GM06990 (cell line): ENCODE measurements at regions not wholly inside any gene's neighbourhood (a gene's known extent, or its start where the extent isn't known, plus 50 kb on each side); places are given as distances from the start of the nearest gene placed in this dataset.

Source experiments
- DNase-seq: peaks from one replicate; pipeline ENCODE4 v3.0.0-alpha.2; 2011; ENCODE audit not compliant: insufficient read length; ENCODE audit errors: extremely low read depth
- H3K27me3 ChIP-seq: replicated peaks from 2 replicates; pipeline ENCODE4 v1.6.0; 2011; ENCODE audit warnings: low read length; ENCODE audit not compliant: control insufficient read depth, insufficient read depth
- H3K36me3 ChIP-seq: 2 replicates; pipeline ENCODE4 v1.5.1; 2011; ENCODE audit warnings: low read length; ENCODE audit not compliant: control insufficient read depth, insufficient read depth
- H3K4me3 ChIP-seq: replicated peaks from 2 replicates; pipeline ENCODE4 v1.5.1; 2011; ENCODE audit warnings: low read depth, mild to moderate bottlenecking, control low read depth, low read length
- CTCF ChIP-seq: IDR thresholded peaks from 2 replicates; pipeline ENCODE4 v1.5.1; 2011; ENCODE audit warnings: low read length, control low read depth, mild to moderate bottlenecking, inconsistent platforms; ENCODE audit not compliant: insufficient read depth, poor library complexity, severe bottlenecking

GRCh38 chr2:122610948-122611609 is 855.6 kb downstream of the TSN start:
- TF ChIP-seq CTCF = no peak
- no peak overlapping the region for H3K4me3 ChIP-seq
- no peaks in the 10 kb centered on the region for H3K36me3 ChIP-seq
- no peaks in the 10 kb centered on the region for H3K27me3 ChIP-seq
- no peak for DNase-seq

- Histone ChIP-seq H3K36me3 (no peaks in the 10 kb centered on the region), H3K4me3 (no peak overlapping the region), H3K27me3 (no peaks in the 10 kb centered on the region)
- DNase-seq = no peak
- TF ChIP-seq CTCF = no peak
Observed at GRCh38 chr2:122622934-122623333, 867.5 kb downstream of the TSN start.

- no peak for DNase-seq
- Histone ChIP-seq H3K36me3 (no peaks in the 10 kb centered on the region), H3K27me3 (no peaks in the 10 kb centered on the region), H3K4me3 (no peak overlapping the region)
- TF ChIP-seq CTCF = no peak
Observed at GRCh38 chr2:122627388-122627787, 871.9 kb downstream of the TSN start.

GRCh38 chr2:122634256-122634655 is 878.8 kb downstream of the TSN start:
- no peak for DNase-seq
- H3K27me3 ChIP-seq = no peaks in the 10 kb centered on the region
- no peaks in the 10 kb centered on the region for H3K36me3 ChIP-seq
- no peak for TF ChIP-seq CTCF
- no peak overlapping the region for H3K4me3 ChIP-seq

- Histone ChIP-seq H3K4me3 (no peak overlapping the region), H3K27me3 (no peaks in the 10 kb centered on the region), H3K36me3 (no peaks in the 10 kb centered on the region)
- TF ChIP-seq CTCF = no peak
- no peak for DNase-seq
Observed at GRCh38 chr2:122634920-122635319, 879.5 kb downstream of the TSN start.

- Histone ChIP-seq H3K36me3 (no peaks in the 10 kb centered on the region), H3K4me3 (no peak overlapping the region), H3K27me3 (no peaks in the 10 kb centered on the region)
- no peak for DNase-seq
- TF ChIP-seq CTCF = no peak
Observed at GRCh38 chr2:122635686-122636085, 880.2 kb downstream of the TSN start.
